HEK293T (cell line): ENCODE measurements at regions not wholly inside any gene's neighbourhood (a gene's known extent, or its start where the extent isn't known, plus 50 kb on each side); places are given as distances from the start of the nearest gene placed in this dataset.

Source experiments
- CTBP1 ChIP-seq: fragments of 450-650 bp; IDR thresholded peaks from 2 replicates; pipeline ENCODE4 v1.6.1; 2016; ENCODE audit warnings: borderline replicate concordance
- ELF4 ChIP-seq: fragments of 450-650 bp; IDR thresholded peaks from 2 replicates; pipeline ENCODE4 v1.6.1; 2017; ENCODE audit warnings: antibody characterized with exemption
- FOXM1 ChIP-seq: fragments of 450-650 bp; IDR thresholded peaks from 2 replicates; pipeline ENCODE4 v1.6.1; 2017; ENCODE audit warnings: mild to moderate bottlenecking, borderline replicate concordance
- L3MBTL2 ChIP-seq: fragments of 450-650 bp; conservative IDR thresholded peaks from 2 replicates; pipeline ENCODE4 v1.6.1; 2016; ENCODE audit warnings: mild to moderate bottlenecking
- NFRKB ChIP-seq: fragments of 450-650 bp; IDR thresholded peaks from 2 replicates; pipeline ENCODE4 v1.6.1; 2016; ENCODE audit warnings: mild to moderate bottlenecking, moderate library complexity
- SP1 ChIP-seq: fragments of 450-650 bp; IDR thresholded peaks from 2 replicates; pipeline ENCODE4 v1.6.1; 2017
- ZNF384 ChIP-seq: fragments of 450-650 bp; IDR thresholded peaks from 2 replicates; pipeline ENCODE4 v1.6.1; 2016

- no peak for TF ChIP-seq CTBP1
- TF ChIP-seq SP1 = no peak
- TF ChIP-seq NFRKB = no peak
- no peak for TF ChIP-seq ZNF384
- TF ChIP-seq ELF4 = no peak
- no peak for TF ChIP-seq FOXM1
- no peak for TF ChIP-seq L3MBTL2
Observed at GRCh38 chr18:67142604-67143003, 373.9 kb downstream of the DSEL start.
